IPS-NIHi7 (cell line): ENCODE measurements at regions not wholly inside any gene's neighbourhood (a gene's known extent, or its start where the extent isn't known, plus 50 kb on each side); places are given as distances from the start of the nearest gene placed in this dataset.
A peak's percentile ranks its signal among the peaks of the same experiment; 100 is the strongest.

Experiments used
- DNase-seq: peaks from one replicate; pipeline ENCODE4 v3.0.0; 2012; ENCODE audit warnings: mixed read lengths; ENCODE audit errors: extremely low spot score

- DNase-seq = no peak
Observed at GRCh38 chr2:6352247-6352646, 513.5 kb downstream of the CMPK2 start.

- peak; percentile 67 for DNase-seq
Observed at GRCh38 chr2:6352906-6353515, 512.7 kb downstream of the CMPK2 start.

- DNase-seq = no peak
Observed at GRCh38 chr2:6353669-6354068, 512.0 kb downstream of the CMPK2 start.

- no peak for DNase-seq
Observed at GRCh38 chr2:6354546-6354945, 511.2 kb downstream of the CMPK2 start.

- no peak for DNase-seq
Observed at GRCh38 chr2:6355886-6356761, 509.6 kb downstream of the CMPK2 start.

- DNase-seq = no peak
Observed at GRCh38 chr2:6358546-6358945, 507.2 kb downstream of the CMPK2 start.

GRCh38 chr2:6358985-6359384 lies 506.7 kb downstream of the CMPK2 start:
- DNase-seq = no peak

- DNase-seq = no peak
Observed at GRCh38 chr2:6359964-6360363, 505.7 kb downstream of the CMPK2 start.

- no peak for DNase-seq
Observed at GRCh38 chr2:6362671-6363450, 502.8 kb downstream of the CMPK2 start.

GRCh38 chr2:6368281-6368680 lies 497.4 kb downstream of the CMPK2 start:
- no peak for DNase-seq

GRCh38 chr2:6369266-6369665 lies 496.4 kb downstream of the CMPK2 start:
- DNase-seq = no peak

GRCh38 chr2:6370753-6371551 lies 494.8 kb downstream of the CMPK2 start:
- DNase-seq = no peak

GRCh38 chr2:6372317-6372901 lies 493.3 kb downstream of the CMPK2 start:
- no peak for DNase-seq

GRCh38 chr2:6381326-6381725 lies 484.4 kb downstream of the CMPK2 start:
- DNase-seq = no peak

GRCh38 chr2:6384341-6384740 lies 481.4 kb downstream of the CMPK2 start:
- no peak for DNase-seq

- DNase-seq = no peak
Observed at GRCh38 chr2:6392354-6392753, 473.4 kb downstream of the CMPK2 start.

- DNase-seq = no peak
Observed at GRCh38 chr2:6392966-6393365, 472.7 kb downstream of the CMPK2 start.

- DNase-seq = no peak
Observed at GRCh38 chr2:6393819-6394218, 471.9 kb downstream of the CMPK2 start.

GRCh38 chr2:6394276-6394675 lies 471.4 kb downstream of the CMPK2 start:
- no peak for DNase-seq

GRCh38 chr2:6398421-6398820 lies 467.3 kb downstream of the CMPK2 start:
- no peak for DNase-seq

GRCh38 chr2:6401301-6401700 lies 464.4 kb downstream of the CMPK2 start:
- DNase-seq = no peak
